ENCODE measurements at regions not wholly inside any gene's neighbourhood (a gene's known extent, or its start where the extent isn't known, plus 50 kb on each side); places are given as distances from the start of the nearest gene placed in this dataset.

DNA sequence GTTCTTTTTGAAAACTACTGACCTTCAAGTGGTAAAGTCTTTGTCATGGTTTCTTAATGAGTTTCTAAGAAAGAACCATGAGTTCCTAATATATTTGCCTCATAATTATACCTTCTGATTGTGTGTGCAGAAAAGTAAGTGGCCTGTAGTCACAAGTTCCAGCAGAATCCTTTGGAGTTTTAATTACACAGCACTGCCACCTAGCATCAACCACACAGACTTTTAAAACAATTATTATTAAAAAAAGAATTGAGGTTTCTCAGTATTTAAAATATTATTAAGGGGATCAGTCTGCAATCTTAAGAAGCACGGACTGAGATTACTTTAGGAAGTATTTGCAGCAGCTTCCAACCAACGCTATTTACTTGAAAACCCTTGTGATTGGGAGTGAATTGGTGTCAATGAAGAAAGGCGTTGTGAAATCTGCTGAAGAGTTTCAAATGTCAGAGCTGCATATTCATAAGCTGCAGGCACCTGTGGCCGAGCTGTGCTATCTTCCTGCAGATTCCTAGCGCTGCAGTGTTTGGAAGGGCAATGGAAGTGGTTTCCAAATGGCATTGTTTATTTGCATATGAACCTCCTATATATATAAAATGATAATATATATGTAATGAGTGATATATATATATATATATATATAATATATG is 1074.2 kb upstream of the WWC1 start:
- DNase-seq (ENCODE audit: low read depth in 2 of 2): no peak

DNA sequence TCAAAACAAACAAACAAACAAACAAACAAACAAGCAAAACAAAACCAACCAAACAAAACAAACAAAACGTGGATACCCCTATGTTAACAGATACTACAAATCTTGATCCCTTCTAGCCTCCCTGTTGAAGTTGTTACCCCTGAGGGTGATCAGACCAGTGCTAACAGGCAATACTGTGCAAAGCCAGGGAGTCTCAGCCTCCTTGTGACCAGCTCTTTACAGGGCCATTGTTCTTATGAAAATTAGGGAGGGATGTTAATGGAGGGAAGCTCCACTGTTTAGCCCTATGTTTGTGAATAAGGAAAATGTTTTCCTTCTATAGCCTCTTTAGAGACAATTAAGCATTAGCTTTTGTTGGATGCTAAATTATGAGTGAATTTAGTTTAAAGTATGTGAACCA is 1072.1 kb upstream of the WWC1 start:
- no peak for DNase-seq (ENCODE audit: low read depth in 2 of 2)

DNA sequence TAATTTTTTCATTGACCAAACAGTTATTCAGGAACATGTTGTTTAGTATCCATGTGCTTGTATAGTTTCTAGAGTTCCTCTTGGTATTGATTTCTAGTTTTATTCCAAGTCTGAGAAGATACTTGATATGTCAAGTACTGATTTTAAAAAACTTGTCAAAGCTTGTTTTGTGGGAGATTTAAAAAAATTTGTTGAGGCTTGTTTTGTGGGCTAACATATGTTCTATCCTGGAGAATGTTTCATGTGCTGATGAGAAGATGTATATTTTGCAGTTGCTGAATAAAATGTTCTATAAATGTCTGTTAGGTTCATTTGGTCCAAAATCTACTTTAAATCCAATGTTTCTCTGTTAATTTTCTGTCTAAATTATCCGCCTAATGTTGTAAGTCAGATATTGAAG is 1065.1 kb upstream of the WWC1 start:
- no peak for DNase-seq (ENCODE audit: low read depth in 2 of 2)

DNA sequence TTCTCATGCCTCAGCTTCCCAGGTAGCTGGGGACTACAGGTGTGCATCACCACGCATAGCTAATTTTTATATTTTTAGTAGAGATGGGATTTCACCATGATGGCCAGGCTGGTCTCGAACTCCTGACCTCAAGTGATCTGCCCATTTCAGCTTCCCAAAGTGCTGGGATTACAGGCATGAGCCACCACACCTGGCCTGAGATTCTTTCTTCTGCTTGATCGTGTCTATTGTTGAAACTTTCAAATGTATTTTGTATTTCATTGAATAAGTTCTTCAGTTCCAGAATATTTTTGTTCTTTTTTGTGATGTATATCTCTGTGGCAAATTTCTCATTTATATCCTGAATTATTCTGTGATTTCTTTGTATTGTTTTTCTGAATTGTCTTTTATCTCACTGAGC is 1063.3 kb upstream of the WWC1 start:
- DNase-seq (ENCODE audit: low read depth in 2 of 2): no peak

DNA sequence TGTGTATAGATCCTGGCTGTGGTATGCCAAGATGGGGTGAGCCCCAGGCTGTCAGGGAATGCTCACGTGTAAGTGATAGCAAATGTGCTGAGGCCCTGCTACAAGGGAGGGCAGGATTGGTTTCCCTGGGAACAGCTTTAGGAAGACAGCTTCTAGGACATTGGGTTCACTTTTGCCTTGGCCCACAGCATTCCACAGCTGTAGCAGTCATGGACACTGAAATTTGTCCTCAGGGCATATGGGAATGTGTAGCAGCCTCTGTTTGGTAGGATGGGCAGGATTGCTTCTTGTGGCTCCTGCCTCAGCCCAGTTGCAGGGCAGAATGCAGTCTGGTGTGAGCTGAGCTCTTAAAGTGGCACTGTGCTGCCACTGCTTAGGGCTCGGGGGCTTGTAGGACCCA is 1061.7 kb upstream of the WWC1 start:
- no peak for DNase-seq (ENCODE audit: low read depth in 2 of 2)

DNA sequence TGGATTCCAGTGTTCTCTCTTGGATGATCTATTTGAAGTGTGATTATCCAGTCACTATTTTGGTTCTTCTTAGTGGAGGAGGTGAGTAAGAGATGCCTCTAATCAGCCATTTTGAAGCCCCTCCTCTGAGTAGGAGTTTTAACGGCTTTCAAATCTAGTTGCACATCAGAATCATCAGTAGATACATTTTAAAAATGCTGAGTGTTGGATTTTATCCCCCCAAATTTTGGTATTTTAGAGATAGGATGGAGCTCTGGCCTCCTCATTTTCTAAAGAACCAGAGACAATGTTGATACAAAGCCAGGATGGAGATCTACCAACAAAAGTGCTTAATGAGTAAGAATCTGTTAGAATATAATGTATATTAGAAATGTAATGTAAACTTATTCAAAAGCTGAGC is 1061.0 kb upstream of the WWC1 start:
- no peak for DNase-seq (ENCODE audit: low read depth in 2 of 2)

DNA sequence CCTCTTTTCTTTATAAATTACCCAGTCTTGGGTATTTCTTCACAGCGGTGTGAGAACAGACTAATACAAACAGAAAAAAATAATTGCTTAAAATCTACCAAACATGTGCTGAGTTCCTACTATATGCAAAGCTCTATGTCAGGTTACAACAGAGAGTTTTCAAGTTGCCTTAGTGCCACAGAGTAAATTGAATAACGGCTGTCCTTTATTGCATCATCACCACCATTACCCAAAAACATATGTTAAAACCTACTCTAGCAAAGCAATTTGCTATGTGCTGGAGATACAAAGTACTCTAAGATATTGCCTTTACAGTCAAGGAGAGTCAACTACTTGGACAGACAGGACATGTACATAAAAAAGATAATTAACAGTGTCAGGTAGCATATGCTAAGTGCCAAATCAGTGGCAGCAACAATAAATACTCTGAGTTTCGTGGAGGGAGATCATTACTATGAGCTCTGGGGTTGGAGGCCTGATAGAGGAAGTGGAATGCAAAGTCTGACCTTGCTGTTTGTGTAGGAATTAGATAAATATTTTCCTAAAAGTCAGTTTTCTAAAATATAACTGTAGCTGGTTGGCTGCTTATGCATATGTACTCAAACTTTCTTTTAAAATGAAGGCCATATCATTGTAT is 1058.7 kb upstream of the WWC1 start:
- DNase-seq (ENCODE audit: low read depth in 2 of 2): no peak

DNA sequence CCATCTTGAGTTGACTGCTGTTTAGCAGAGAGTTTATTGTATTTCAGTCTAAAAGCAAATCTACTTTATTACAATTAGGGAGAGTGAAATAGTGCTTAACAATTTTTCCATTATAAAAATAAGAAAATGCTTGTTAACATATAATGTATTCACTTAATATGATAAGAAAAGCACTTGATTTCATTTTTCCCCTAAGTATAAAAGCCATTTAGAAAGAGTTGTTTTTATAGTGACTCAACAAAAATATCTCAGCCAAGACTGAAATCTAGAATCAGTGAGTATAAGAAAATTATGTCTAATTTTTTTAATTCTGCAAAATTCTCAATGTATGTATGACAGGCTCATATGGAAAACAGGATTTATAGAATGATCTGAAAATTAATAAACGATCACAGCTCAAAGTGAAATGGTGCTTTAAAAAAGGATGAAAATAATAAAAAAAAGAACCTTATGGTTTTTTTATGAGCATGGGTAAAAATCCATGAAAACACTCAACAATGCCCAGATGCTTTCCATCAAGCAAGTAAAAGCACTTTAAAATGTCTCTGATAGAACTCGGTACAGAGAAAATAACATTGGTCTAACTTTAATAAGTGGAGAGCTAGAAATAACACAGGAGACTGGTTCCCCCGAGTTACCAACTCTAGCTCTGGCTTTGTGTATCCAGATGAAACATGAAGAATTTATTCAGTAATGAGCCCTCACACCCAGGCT is 1057.8 kb upstream of the WWC1 start:
- DNase-seq (ENCODE audit: low read depth in 2 of 2): no peak

DNA sequence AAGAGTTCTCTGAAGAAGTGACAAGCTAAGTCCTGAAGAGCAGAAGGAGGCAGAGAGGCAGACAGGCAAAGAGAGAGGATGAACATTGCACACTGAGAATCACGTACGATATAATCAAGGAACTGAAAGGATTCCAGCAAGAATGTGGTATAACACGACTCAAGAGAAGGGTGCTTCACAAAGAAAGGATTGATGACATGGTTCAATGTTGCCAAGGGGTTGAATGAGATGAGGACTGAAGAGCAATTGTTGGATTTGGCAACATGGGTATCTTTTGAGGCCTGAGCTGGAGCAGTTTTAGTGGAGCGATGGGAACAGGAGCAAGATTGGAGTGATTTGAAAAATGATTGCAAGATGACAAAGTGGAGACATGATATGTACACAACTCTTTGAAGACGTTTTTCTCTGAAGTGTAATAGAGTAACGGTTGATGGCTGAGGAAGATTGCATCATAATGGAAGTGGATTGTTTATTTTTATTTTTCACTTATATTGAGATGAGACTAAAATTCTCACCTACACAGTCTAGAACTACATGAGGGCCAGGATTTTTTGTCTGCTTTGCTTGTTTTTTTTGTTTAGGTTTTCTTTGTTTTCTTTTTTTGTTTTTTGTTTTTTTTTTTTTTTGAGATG is 1049.9 kb upstream of the WWC1 start:
- no peak for DNase-seq (ENCODE audit: low read depth in 2 of 2)

DNA sequence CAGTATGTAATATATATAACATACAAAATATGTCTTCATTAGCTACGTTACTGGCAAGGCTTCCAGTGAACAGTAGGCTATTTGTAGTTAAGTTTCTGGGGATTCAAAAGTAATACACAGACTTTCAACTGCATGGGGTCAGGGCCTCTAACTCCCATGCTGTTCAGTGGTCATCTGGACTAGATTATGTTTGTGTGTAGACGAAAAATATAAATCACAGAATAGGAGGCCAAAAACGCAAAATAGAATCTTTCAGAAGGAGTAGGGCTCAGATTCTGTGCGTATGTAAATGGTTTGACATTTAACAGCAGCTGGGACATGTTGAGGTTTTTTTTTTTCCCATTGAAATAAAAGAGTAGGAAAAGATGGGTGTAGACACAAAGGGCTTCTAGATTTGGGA is 1048.7 kb upstream of the WWC1 start:
- no peak for DNase-seq (ENCODE audit: low read depth in 2 of 2)

DNA sequence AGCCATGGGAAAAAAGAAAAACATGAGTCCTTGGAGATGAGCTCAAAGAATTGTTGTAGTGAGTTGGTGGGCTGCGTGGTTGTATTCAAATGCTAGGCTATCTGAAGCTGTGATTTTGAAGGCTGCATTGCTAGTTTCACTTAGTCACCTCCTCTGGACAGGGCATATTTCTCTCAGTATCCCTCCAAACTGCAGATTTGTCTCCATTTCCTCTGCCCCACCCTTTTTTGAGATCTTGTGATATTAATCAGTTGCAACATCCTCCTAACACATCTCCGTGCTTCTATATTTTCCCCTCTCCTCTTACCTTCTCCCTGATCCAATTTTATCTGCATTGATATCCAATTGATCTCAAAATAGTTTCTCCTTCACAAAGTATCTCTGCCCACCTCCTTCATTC is 1048.0 kb upstream of the WWC1 start:
- DNase-seq (ENCODE audit: low read depth in 2 of 2): no peak

DNA sequence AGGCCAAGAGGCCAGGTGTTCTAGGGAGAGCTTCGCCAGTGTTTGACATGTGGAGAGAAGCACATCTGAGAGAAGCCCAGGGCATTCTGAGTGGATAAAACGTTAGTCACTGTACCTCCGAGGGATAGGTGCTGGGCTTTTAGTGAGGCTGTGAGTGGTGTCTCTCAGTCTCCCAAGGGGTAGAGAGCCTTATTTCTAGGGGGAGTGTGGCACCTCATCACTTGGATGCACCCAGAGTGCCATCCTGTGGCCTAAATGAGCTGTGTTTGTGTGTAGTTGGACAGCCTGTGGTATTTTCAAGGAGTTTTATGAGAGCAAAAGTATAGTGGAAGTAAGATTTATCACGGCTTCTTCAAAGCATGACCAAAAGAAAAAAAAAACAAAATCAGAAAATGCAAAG is 1046.9 kb upstream of the WWC1 start:
- no peak for DNase-seq (ENCODE audit: low read depth in 2 of 2)

DNA sequence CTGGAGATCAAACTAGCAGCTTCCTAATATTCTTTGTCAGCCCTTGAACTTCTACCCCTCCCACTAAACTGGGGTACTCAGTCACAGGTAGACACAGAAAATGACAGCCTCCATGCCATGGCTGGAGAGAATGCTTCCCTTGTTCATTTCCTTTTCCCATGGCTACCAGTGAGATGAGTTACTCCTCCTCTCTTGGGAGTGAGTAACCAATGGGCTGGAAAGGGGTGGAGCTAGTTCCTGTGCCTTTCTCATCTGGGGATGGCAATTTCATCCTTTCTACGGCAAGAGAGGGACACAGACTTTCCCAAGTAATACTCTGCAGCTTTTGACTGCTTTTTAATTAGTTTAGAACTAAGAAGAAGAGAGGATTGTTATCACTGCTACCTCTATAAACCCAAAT is 1045.6 kb upstream of the WWC1 start:
- no peak for DNase-seq (ENCODE audit: low read depth in 2 of 2)

DNA sequence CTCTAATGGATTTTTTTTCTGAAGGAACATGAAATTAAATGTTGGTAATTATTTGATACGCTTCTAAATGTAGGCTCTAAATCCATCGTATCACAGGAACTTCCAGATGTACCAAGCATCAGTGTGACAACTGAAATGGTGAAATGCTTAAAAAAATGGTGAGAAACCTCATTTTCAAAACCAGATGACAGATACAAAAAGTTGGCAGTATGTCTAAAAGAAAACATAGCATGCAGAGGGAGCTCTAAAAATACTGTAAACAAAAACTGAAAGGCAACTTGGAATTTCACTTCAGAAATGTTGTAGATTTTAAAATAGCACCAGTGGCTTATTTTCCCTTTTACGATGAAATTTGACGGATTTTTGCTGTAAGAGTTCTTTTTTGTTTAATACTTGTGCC is 1043.6 kb upstream of the WWC1 start:
- DNase-seq (ENCODE audit: low read depth in 2 of 2): no peak

DNA sequence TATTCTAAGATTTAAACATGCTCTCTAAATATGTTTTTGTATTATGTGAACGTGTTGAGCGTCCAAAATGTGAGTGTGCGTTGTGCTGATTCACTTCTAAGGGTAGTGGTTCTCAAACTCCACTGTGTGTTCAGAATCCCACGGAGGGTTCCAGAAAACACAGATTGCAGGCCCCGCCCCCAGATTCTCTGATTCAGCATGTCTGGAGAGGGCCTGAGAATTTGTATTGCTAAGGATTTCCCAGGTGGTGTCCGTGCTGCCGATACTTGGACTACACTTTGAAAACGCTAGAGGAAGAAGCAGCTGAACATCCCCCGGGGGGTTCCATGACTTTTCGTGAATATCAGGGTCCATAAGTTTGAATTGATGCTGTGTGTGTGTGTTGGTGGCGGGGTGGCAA is 1043.2 kb upstream of the WWC1 start:
- no peak for DNase-seq (ENCODE audit: low read depth in 2 of 2)

DNA sequence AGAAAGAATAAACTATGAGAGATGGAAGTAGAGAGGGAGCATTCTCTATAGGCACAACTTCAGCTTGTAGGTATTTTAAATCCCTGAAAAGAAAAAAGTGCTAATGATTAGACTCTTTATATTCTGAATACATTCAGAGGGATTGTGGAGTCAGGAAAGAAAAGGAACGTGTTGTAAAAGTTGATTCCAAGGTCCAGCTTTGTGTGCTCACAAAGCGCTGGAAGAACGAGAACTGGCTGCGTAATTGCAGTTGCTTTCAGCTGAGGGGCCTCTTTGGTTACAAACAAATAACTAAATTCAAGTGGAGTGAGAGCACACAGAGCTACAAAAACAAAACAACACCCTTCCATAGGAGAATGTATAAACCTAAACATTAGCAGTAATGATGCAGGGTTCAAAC is 1040.4 kb upstream of the WWC1 start:
- no peak for DNase-seq (ENCODE audit: low read depth in 2 of 2)

DNA sequence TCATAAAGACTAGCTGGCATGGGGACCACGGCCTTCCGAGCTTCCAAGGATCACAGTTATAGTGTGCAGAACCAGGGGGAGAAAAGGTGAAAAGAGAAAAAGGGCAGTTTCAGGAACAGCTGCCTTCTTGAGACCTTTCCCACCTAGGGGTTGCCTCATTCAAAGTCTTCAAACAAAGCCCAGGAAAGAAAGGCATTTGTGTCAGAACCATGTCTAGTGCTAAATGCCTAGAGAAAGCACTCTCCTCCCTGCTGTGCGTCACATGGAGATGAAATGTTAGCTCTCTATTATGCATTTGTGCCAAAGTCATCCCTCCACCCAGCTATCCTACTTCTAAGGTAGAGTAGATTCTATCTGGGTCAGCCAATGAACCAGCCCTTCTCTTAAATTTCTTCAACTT is 1037.3 kb upstream of the WWC1 start:
- no peak for DNase-seq (ENCODE audit: low read depth in 2 of 2)

DNA sequence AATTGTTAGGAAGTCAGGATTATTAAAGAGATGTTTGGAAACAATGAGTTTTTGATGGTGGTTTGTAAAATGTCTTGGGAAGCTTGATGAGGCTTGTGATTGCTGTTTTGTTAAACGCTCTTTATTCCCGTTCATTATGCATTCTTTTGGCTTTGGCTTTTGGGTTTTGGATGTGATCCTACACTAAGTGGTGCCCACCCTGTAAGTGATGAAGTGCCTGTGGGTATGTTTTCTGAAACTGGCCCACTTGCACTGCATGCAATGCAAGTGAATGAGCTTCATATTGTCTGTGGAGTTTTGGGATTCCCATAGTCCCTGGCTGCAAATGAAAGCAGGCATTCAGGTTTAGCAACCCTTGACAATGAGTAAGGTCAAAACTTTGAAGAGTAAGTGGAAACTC is 1035.5 kb upstream of the WWC1 start:
- DNase-seq (ENCODE audit: low read depth in 2 of 2): no peak

DNA sequence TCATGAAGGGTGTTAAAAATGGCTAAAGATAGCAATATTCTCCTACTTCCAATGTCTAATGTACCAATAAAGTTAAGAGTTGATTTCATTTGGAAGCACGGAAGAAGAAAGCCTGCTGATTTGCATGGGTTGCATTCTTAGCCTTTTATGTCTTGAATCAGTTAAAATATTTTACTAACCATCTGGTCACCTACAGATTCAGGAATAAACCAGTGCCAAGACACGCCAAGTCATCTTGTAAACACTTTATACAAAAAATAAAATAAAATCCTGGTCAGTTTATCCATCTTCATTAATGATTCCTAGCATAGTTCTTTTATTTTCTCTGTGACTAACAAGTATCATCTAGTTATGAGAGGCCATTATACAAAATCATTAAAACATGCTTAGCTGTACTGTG is 1031.6 kb upstream of the WWC1 start:
- DNase-seq (ENCODE audit: low read depth in 2 of 2): no peak

DNA sequence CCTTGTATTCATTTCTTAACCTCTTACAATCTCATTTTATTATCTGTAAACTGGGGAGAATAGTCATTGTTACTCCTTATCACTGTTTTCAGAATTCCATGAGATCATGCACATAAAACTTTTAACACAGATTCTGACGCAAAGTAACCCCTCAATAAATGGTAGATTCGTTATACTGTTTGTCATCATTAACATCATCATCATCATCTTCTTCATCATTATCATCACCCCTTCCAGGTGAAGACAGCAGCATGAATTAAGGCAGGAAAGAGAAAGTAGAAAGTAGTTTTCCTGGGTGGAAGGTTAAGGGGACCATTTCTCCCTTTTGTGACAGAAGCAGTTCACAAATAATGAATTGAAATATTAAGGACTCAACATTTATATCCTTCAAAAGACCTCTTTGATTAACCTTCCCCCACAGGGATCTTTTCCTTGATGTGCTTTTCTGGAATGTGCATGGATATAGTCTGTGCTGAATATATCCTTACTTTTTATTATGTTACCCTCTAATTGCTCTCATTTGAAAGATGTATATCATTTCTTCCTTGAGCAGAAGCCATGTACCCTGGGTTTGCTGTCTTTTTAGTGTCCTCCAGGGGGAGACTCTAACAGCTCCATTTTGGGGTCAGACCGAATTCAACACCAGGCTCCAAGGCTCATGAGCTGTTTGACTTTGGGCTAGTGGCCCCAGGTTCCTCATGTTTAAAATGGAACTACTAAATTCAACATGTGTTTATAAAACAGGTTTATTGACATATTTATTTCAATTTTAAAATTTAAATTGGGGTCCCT is 1029.9 kb upstream of the WWC1 start:
- no peak for DNase-seq (ENCODE audit: low read depth in 2 of 2)

DNA sequence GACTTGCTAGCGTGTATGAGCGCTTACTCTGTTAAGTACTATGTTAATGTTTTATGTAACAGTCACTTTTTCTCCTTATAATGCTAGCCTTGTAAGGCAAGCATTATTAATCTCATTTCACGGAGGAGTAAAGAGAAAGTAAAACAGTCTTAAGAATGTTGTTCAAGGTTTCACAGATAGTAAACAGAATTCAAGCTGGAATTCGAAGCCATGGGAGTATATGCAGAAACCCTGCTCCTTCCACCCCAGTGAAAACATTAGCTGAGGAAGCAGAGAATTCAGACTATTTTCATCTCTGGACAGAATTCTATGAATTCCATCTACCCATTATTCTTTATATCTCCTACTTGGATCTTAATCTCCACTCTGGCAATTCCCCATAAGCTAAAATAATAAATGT is 1028.3 kb upstream of the WWC1 start:
- DNase-seq (ENCODE audit: low read depth in 2 of 2): no peak

DNA sequence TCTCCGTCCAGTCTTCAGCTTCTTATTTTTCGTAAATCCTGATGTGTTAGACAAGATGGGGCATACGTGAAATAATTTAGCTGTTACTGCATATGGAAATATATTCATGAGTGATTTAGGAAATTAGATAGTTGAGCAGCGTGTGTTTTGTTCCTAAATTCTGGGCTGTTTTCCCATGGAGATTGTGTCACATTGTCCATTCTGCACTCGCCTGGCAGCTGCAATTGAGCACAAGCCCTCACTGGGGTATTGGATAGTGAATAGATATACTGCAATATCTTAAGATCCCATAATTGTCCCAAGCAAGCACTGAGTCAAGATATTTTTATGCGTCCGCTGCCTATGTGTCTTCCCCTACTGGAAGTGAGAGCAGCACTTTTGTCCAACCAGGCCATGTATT is 1027.1 kb upstream of the WWC1 start:
- no peak for DNase-seq (ENCODE audit: low read depth in 2 of 2)

Measured in activated CD4-positive, alpha-beta T cell treated with anti-CD3 and anti-CD28 coated beads for 24 hours (primary cell).